GM23338 (cell line): ENCODE measurements at regions not wholly inside any gene's neighbourhood (a gene's known extent, or its start where the extent isn't known, plus 50 kb on each side); places are given as distances from the start of the nearest gene placed in this dataset.

Experiments used
- CREB1 ChIP-seq: fragments of 250-450 bp; sonication (Bioruptor Pico); IDR thresholded peaks from 2 replicates; pipeline ENCODE4 v1.5.0; 2020; ENCODE audit warnings: low read depth, mild to moderate bottlenecking, moderate library complexity
- CTCF ChIP-seq, 2 experiments: fragments of 200-600 bp in 1 of 2; sonication (generic) in 1 of 2; conservative IDR thresholded peaks; 2 replicates each; pipeline versions ENCODE4 v1.5.1 to v1.6.1; 2016 to 2017; ENCODE audit warnings: antibody characterized with exemption in 2 of 2, low read depth in 2 of 2, mild to moderate bottlenecking in 2 of 2, moderate library complexity in 1 of 2
- ETS1 ChIP-seq: IDR thresholded peaks from 2 replicates; pipeline ENCODE4 v1.6.1; 2016; ENCODE audit warnings: antibody characterized with exemption
- EZH2 ChIP-seq: fragments of 200-600 bp; sonication (generic); IDR thresholded peaks from one replicate; pipeline ENCODE4 v1.8.0; 2017; ENCODE audit warnings: antibody characterized with exemption, mild to moderate bottlenecking, low read depth; ENCODE audit not compliant: unreplicated experiment
- EZH2phosphoT487 ChIP-seq: fragments of 200-600 bp; sonication (generic); IDR thresholded peaks from one replicate; pipeline ENCODE4 v1.8.1; 2018; ENCODE audit warnings: antibody characterized with exemption; ENCODE audit not compliant: unreplicated experiment
- JUNB ChIP-seq: IDR thresholded peaks from one replicate; pipeline ENCODE4 v1.6.1; 2016; ENCODE audit warnings: antibody characterized with exemption; ENCODE audit not compliant: unreplicated experiment
- NANOG ChIP-seq: IDR thresholded peaks from 2 replicates; pipeline ENCODE4 v1.6.1; 2016; ENCODE audit warnings: antibody characterized with exemption, borderline replicate concordance
- POLR2AphosphoS5 ChIP-seq: IDR thresholded peaks from 2 replicates; pipeline ENCODE4 v1.6.1; 2016; ENCODE audit warnings: antibody characterized with exemption, low read depth
- REST ChIP-seq: IDR thresholded peaks from one replicate; pipeline ENCODE4 v1.6.1; 2018; ENCODE audit warnings: antibody characterized with exemption; ENCODE audit not compliant: unreplicated experiment
- STAT1 ChIP-seq: IDR thresholded peaks from one replicate; pipeline ENCODE4 v1.6.1; 2016; ENCODE audit warnings: antibody characterized with exemption; ENCODE audit not compliant: unreplicated experiment
- ZNF114 ChIP-seq: fragments of 250-450 bp; sonication (Bioruptor Pico); IDR thresholded peaks from 2 replicates; pipeline ENCODE4 v1.5.0; 2020; ENCODE audit warnings: mild to moderate bottlenecking, moderate library complexity
- ZNF331 ChIP-seq: fragments of 250-450 bp; sonication (Bioruptor Pico); IDR thresholded peaks from 2 replicates; pipeline ENCODE4 v1.5.0; 2020; ENCODE audit warnings: low read depth, mild to moderate bottlenecking, moderate library complexity
- ZNF462 ChIP-seq: fragments of 250-450 bp; sonication (Bioruptor Pico); IDR thresholded peaks from 2 replicates; pipeline ENCODE4 v1.5.0; 2020; ENCODE audit warnings: mild to moderate bottlenecking, moderate library complexity

- TF ChIP-seq POLR2AphosphoS5 = no peak
- TF ChIP-seq CTCF (conservative IDR thresholded peaks at IDR 0.05; ENCODE audit: low read depth in 2 of 2) = no peak
- no peak for TF ChIP-seq STAT1
- TF ChIP-seq ETS1 = no peak
- no peak for TF ChIP-seq JUNB
- no peak for TF ChIP-seq CREB1 (CRISPR knock-in tag)
- no peak for TF ChIP-seq REST
- TF ChIP-seq EZH2 = no peak
- no peak for TF ChIP-seq EZH2phosphoT487
- TF ChIP-seq ZNF114 (CRISPR knock-in tag) = no peak
- no peak for TF ChIP-seq ZNF331
- TF ChIP-seq ZNF462 (CRISPR knock-in tag) = no peak
- no peak for TF ChIP-seq NANOG
Measured at GRCh38 chr12:131634037-131634436, 76.9 kb upstream of the SFSWAP start.
